ENCODE measurements at regions not wholly inside any gene's neighbourhood (a gene's known extent, or its start where the extent isn't known, plus 50 kb on each side); places are given as distances from the start of the nearest gene placed in this dataset.

DNA sequence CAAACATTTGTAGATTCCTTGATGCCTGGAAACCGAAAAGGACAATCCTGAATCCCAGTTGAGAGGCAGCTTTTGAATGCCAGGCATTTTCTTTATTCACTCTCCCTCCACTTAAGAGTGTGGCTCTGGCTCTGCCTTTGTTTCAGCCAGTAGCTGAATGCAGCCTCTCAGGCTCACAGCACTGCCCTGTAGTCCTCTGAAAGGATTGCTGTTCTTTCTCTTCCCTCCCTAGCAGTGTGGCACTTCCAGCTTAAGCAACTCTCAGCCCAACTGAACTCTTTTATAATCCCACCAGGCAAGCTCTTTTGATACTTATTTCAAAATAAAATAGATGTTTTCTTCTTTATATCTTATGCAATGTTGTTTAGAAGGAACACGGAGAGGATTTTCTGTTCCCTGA is 415.6 kb downstream of the GJA1 start:
- TF ChIP-seq TAF1 (IDR thresholded peaks at IDR 0.05; ENCODE audit: low read depth) (no peak), EP300 (conservative IDR thresholded peaks at IDR 0.05; ENCODE audit: poor library complexity, severe bottlenecking) (no peak), RAD21 (conservative IDR thresholded peaks at IDR 0.05) (no peak), REST (IDR thresholded peaks at IDR 0.05; ENCODE audit: borderline replicate concordance) (no peak), MXI1 (conservative IDR thresholded peaks at IDR 0.05; ENCODE audit: poor library complexity, severe bottlenecking) (no peak), POLR2AphosphoS5 (IDR thresholded peaks at IDR 0.05) (no peak)
- TF ChIP-seq, protein P1, sequence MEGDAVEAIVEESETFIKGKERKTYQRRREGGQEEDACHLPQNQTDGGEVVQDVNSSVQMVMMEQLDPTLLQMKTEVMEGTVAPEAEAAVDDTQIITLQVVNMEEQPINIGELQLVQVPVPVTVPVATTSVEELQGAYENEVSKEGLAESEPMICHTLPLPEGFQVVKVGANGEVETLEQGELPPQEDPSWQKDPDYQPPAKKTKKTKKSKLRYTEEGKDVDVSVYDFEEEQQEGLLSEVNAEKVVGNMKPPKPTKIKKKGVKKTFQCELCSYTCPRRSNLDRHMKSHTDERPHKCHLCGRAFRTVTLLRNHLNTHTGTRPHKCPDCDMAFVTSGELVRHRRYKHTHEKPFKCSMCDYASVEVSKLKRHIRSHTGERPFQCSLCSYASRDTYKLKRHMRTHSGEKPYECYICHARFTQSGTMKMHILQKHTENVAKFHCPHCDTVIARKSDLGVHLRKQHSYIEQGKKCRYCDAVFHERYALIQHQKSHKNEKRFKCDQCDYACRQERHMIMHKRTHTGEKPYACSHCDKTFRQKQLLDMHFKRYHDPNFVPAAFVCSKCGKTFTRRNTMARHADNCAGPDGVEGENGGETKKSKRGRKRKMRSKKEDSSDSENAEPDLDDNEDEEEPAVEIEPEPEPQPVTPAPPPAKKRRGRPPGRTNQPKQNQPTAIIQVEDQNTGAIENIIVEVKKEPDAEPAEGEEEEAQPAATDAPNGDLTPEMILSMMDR (IDR thresholded peaks at IDR 0.05; ENCODE audit: poor library complexity, severe bottlenecking), result no peak
